ENCODE measurements at regions not wholly inside any gene's neighbourhood (a gene's known extent, or its start where the extent isn't known, plus 50 kb on each side); places are given as distances from the start of the nearest gene placed in this dataset.

- H3K4me1 ChIP-seq = peaks cover 0 to 6% of the 10 kb centered on the region in 2 donors
- intact Hi-C loops (cut with DNase I) = no loop called here
- H3K27ac ChIP-seq = no peak overlapping the region
- ATAC-seq = no peak
- no peak overlapping the region for H3K4me3 ChIP-seq
- TF ChIP-seq CTCF (IDR thresholded peaks at IDR 0.05) = no peak
- DNase-seq = no peak
- no peaks in the 10 kb centered on the region for H3K27me3 ChIP-seq
- no peaks in the 10 kb centered on the region for H3K36me3 ChIP-seq
- no peaks in the 10 kb centered on the region for H3K9me3 ChIP-seq
Measured at GRCh38 chr2:19749507-19749836, 152.3 kb downstream of the TTC32 start.

GRCh38 chr2:19748711-19749506 is 152.9 kb downstream of the TTC32 start:
- H3K27ac ChIP-seq = no peak overlapping the region
- TF ChIP-seq CTCF (IDR thresholded peaks at IDR 0.05) = no peak
- no peaks in the 10 kb centered on the region for H3K27me3 ChIP-seq
- DNase-seq (no peak), ATAC-seq (no peak)
- H3K4me1 ChIP-seq = peaks cover 0 to 6% of the 10 kb centered on the region in 2 donors
- no peaks in the 10 kb centered on the region for H3K36me3 ChIP-seq
- no peaks in the 10 kb centered on the region for H3K9me3 ChIP-seq
- no peak overlapping the region for H3K4me3 ChIP-seq
- intact Hi-C loops (cut with DNase I) = no loop called here

- Histone ChIP-seq H3K27ac (no peak overlapping the region), H3K4me1 (peaks cover 0 to 6% of the 10 kb centered on the region in 2 donors), H3K36me3 (no peaks in the 10 kb centered on the region), H3K27me3 (no peaks in the 10 kb centered on the region), H3K9me3 (no peaks in the 10 kb centered on the region), H3K4me3 (no peak overlapping the region)
- no peak for TF ChIP-seq CTCF (IDR thresholded peaks at IDR 0.05)
- DNase-seq (no peak), ATAC-seq (peak; percentile 28)
- intact Hi-C loops (cut with DNase I) = no loop called here
Measured at GRCh38 chr2:19748073-19748375, 153.8 kb downstream of the TTC32 start.

- no peak for TF ChIP-seq CTCF (IDR thresholded peaks at IDR 0.05)
- intact Hi-C loops (cut with DNase I) = no loop called here
- peak; percentile 95 for ATAC-seq
- Histone ChIP-seq H3K4me3 (no peak overlapping the region), H3K4me1 (peaks cover 0 to 6% of the 10 kb centered on the region in 2 donors), H3K27ac (no peak overlapping the region), H3K9me3 (no peaks in the 10 kb centered on the region), H3K27me3 (no peaks in the 10 kb centered on the region), H3K36me3 (no peaks in the 10 kb centered on the region)
- no peak for DNase-seq
Measured at GRCh38 chr2:19747310-19748072, 154.3 kb downstream of the TTC32 start.

GRCh38 chr2:19746611-19747309 is 155.0 kb downstream of the TTC32 start:
- intact Hi-C loops (cut with DNase I) = no loop called here
- Histone ChIP-seq H3K4me1 (peaks cover 0 to 6% of the 10 kb centered on the region in 2 donors), H3K36me3 (no peaks in the 10 kb centered on the region), H3K27me3 (no peaks in the 10 kb centered on the region), H3K4me3 (no peak overlapping the region), H3K27ac (no peak overlapping the region), H3K9me3 (no peaks in the 10 kb centered on the region)
- DNase-seq (peak in 1 of 4 donors; percentile 44), ATAC-seq (peak; percentile 17)
- TF ChIP-seq CTCF (IDR thresholded peaks at IDR 0.05) = no peak

Measured in left lung (tissue), 4 donors.